ENCODE measurements at regions not wholly inside any gene's neighbourhood (a gene's known extent, or its start where the extent isn't known, plus 50 kb on each side); places are given as distances from the start of the nearest gene placed in this dataset.

- peaks cover 77% of the 10 kb centered on the region for H3K4me1 Mint-ChIP-seq (ENCODE audit: low read depth, unreplicated experiment)
- H3K9ac ChIP-seq (ENCODE audit: low read length) = no peak overlapping the region
- no peak overlapping the region for H2AFZ ChIP-seq (ENCODE audit: low read depth, low read length)
Measured at GRCh38 chr22:26890870-26891269, 233.5 kb downstream of the MIAT start.

DNA sequence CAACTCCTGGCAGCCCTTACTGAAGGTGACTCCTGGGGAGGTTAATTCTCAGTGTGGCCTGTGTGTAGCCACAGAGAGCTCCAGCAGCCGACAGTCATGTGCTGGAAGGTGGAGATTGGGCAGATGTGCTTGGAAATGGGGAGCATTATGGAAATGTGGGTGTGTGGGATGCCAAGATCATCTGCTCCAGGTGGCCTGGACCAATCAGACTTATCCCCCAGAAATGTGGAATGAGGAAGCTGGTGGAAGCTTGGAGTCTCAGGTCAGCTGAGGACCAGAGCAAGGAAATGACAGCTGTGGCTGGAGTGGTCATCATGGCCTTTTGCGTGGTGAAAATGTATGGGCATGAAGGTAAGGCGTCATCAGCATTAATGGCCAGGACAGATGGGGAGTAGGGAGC, 234.0 kb downstream of the MIAT start:
- Histone ChIP-seq H2AFZ (ENCODE audit: low read depth, low read length) (no peak overlapping the region), H3K27ac (ENCODE audit: low read depth, low read length) (no peak overlapping the region), H3K36me3 (ENCODE audit: insufficient read depth, low read length) (no peaks in the 10 kb centered on the region), H3K4me1 (ENCODE audit: insufficient read depth, low read length) (peaks cover 63% of the 10 kb centered on the region), H3K9me3 (ENCODE audit: insufficient read depth, low read depth, low read length) (no peaks in the 10 kb centered on the region), H3K27me3 (ENCODE audit: insufficient read depth, low read length) (no peaks in the 10 kb centered on the region), H3K4me3 (ENCODE audit: insufficient read depth, low read depth, low read length) (no peak overlapping the region), H4K20me1 (ENCODE audit: insufficient read depth, low read length) (no peaks in the 10 kb centered on the region), H3K9ac (ENCODE audit: low read length) (no peak overlapping the region), H3K79me2 (ENCODE audit: insufficient read depth, low read length) (no peaks in the 10 kb centered on the region), H3K4me2 (ENCODE audit: low read length) (peak overlapping the region; percentile 6)
- peak overlapping the region; percentile 63 for H3K4me3 Mint-ChIP-seq (ENCODE audit: unreplicated experiment)
- FAIRE-seq (no peak), DNase-seq (ENCODE audit: low read depth) (peak; percentile 73)
- no peaks in the 10 kb centered on the region for H3K36me3 Mint-ChIP-seq (ENCODE audit: low read depth, unreplicated experiment)
- H3K27ac Mint-ChIP-seq (ENCODE audit: unreplicated experiment) = peak overlapping the region; percentile 9
- no peak for TF ChIP-seq EZH2 (IDR thresholded peaks at IDR 0.05; ENCODE audit: insufficient read depth, low read length)
- TF ChIP-seq, protein P1, sequence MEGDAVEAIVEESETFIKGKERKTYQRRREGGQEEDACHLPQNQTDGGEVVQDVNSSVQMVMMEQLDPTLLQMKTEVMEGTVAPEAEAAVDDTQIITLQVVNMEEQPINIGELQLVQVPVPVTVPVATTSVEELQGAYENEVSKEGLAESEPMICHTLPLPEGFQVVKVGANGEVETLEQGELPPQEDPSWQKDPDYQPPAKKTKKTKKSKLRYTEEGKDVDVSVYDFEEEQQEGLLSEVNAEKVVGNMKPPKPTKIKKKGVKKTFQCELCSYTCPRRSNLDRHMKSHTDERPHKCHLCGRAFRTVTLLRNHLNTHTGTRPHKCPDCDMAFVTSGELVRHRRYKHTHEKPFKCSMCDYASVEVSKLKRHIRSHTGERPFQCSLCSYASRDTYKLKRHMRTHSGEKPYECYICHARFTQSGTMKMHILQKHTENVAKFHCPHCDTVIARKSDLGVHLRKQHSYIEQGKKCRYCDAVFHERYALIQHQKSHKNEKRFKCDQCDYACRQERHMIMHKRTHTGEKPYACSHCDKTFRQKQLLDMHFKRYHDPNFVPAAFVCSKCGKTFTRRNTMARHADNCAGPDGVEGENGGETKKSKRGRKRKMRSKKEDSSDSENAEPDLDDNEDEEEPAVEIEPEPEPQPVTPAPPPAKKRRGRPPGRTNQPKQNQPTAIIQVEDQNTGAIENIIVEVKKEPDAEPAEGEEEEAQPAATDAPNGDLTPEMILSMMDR (IDR thresholded peaks at IDR 0.05; ENCODE audit: insufficient read depth, low read depth, low read length) = no peak
- no peaks in the 10 kb centered on the region for H3K27me3 Mint-ChIP-seq (ENCODE audit: low read depth, unreplicated experiment)
- H3K9me3 Mint-ChIP-seq (ENCODE audit: unreplicated experiment) = no peaks in the 10 kb centered on the region
- H3K4me1 Mint-ChIP-seq (ENCODE audit: low read depth, unreplicated experiment) = peaks cover 77% of the 10 kb centered on the region

More at GRCh38 chr22:26890870-26891269, 233.5 kb downstream of the MIAT start:
- no peaks in the 10 kb centered on the region for H3K36me3 ChIP-seq (ENCODE audit: insufficient read depth, low read length)
- no peak overlapping the region for H3K4me3 ChIP-seq (ENCODE audit: insufficient read depth, low read depth, low read length)
- H3K9me3 Mint-ChIP-seq (ENCODE audit: unreplicated experiment) = no peaks in the 10 kb centered on the region
- H3K79me2 ChIP-seq (ENCODE audit: insufficient read depth, low read length) = no peaks in the 10 kb centered on the region
- H3K4me2 ChIP-seq (ENCODE audit: low read length) = no peak overlapping the region
- DNase-seq (ENCODE audit: low read depth) (no peak), FAIRE-seq (no peak)
- no peaks in the 10 kb centered on the region for H3K27me3 Mint-ChIP-seq (ENCODE audit: low read depth, unreplicated experiment)
- H3K27ac ChIP-seq (ENCODE audit: low read depth, low read length) = no peak overlapping the region
- H3K9me3 ChIP-seq (ENCODE audit: insufficient read depth, low read depth, low read length) = no peaks in the 10 kb centered on the region
- no peaks in the 10 kb centered on the region for H3K36me3 Mint-ChIP-seq (ENCODE audit: low read depth, unreplicated experiment)
- TF ChIP-seq, protein P1 (IDR thresholded peaks at IDR 0.05; ENCODE audit: insufficient read depth, low read depth, low read length) = no peak
- no peak for TF ChIP-seq EZH2 (IDR thresholded peaks at IDR 0.05; ENCODE audit: insufficient read depth, low read length)
- H3K4me1 ChIP-seq (ENCODE audit: insufficient read depth, low read length) = peaks cover 66% of the 10 kb centered on the region
- no peaks in the 10 kb centered on the region for H4K20me1 ChIP-seq (ENCODE audit: insufficient read depth, low read length)
- H3K27ac Mint-ChIP-seq (ENCODE audit: unreplicated experiment) = peak overlapping the region; percentile 9
- no peaks in the 10 kb centered on the region for H3K27me3 ChIP-seq (ENCODE audit: insufficient read depth, low read length)
- no peak overlapping the region for H3K4me3 Mint-ChIP-seq (ENCODE audit: unreplicated experiment)

GRCh38 chr22:26892166-26893041, 235.0 kb downstream of the MIAT start:
- Histone ChIP-seq H3K4me2 (ENCODE audit: low read length) (no peak overlapping the region), H3K9me3 (ENCODE audit: insufficient read depth, low read depth, low read length) (no peaks in the 10 kb centered on the region), H4K20me1 (ENCODE audit: insufficient read depth, low read length) (no peaks in the 10 kb centered on the region), H3K9ac (ENCODE audit: low read length) (peak overlapping the region; percentile 12), H3K27me3 (ENCODE audit: insufficient read depth, low read length) (no peaks in the 10 kb centered on the region), H3K4me1 (ENCODE audit: insufficient read depth, low read length) (peaks cover 54% of the 10 kb centered on the region), H3K4me3 (ENCODE audit: insufficient read depth, low read depth, low read length) (no peak overlapping the region), H3K27ac (ENCODE audit: low read depth, low read length) (peak overlapping the region; percentile 5), H2AFZ (ENCODE audit: low read depth, low read length) (no peak overlapping the region), H3K36me3 (ENCODE audit: insufficient read depth, low read length) (no peaks in the 10 kb centered on the region), H3K79me2 (ENCODE audit: insufficient read depth, low read length) (no peaks in the 10 kb centered on the region)
- Mint-ChIP-seq H3K9me3 (ENCODE audit: unreplicated experiment) (no peaks in the 10 kb centered on the region), H3K4me1 (ENCODE audit: low read depth, unreplicated experiment) (peaks cover 68% of the 10 kb centered on the region), H3K27me3 (ENCODE audit: low read depth, unreplicated experiment) (no peaks in the 10 kb centered on the region), H3K36me3 (ENCODE audit: low read depth, unreplicated experiment) (no peaks in the 10 kb centered on the region), H3K27ac (ENCODE audit: unreplicated experiment) (no peak overlapping the region), H3K4me3 (ENCODE audit: unreplicated experiment) (no peak overlapping the region)
- DNase-seq (ENCODE audit: low read depth) (no peak), FAIRE-seq (no peak)
- TF ChIP-seq, protein P1 (IDR thresholded peaks at IDR 0.05; ENCODE audit: insufficient read depth, low read depth, low read length) = no peak
- no peak for TF ChIP-seq EZH2 (IDR thresholded peaks at IDR 0.05; ENCODE audit: insufficient read depth, low read length)

Measured in astrocyte (in vitro differentiated cells and primary cell).